Uterus (tissue), 2 donors: ENCODE measurements at regions not wholly inside any gene's neighbourhood (a gene's known extent, or its start where the extent isn't known, plus 50 kb on each side); places are given as distances from the start of the nearest gene placed in this dataset.

ENCODE experiments used
- CTCF ChIP-seq, 4 experiments: fragments of 200-600 bp in 2 of 4; fragments of 450-650 bp in 2 of 4; sonication (generic) in 2 of 4; IDR thresholded peaks; one replicate each; pipeline ENCODE4 v1.5.1; 2016 to 2019; ENCODE audit warnings: antibody characterized with exemption in 4 of 4, mild to moderate bottlenecking in 2 of 4, moderate library complexity in 1 of 4
- POLR2A ChIP-seq, 2 donors: fragments of 450-650 bp; IDR thresholded peaks; one replicate each; pipeline ENCODE4 v1.6.1; 2016; ENCODE audit warnings: antibody characterized with exemption in 2 of 2, mild to moderate bottlenecking in 1 of 2, moderate library complexity in 1 of 2

GRCh38 chr14:104376202-104377140 is 203.1 kb upstream of the C14orf180 start:
- no peak for TF ChIP-seq CTCF (IDR thresholded peaks at IDR 0.05)
- no peak for TF ChIP-seq POLR2A (IDR thresholded peaks at IDR 0.05)
